ENCODE measurements at regions not wholly inside any gene's neighbourhood (a gene's known extent, or its start where the extent isn't known, plus 50 kb on each side); places are given as distances from the start of the nearest gene placed in this dataset.

DNA sequence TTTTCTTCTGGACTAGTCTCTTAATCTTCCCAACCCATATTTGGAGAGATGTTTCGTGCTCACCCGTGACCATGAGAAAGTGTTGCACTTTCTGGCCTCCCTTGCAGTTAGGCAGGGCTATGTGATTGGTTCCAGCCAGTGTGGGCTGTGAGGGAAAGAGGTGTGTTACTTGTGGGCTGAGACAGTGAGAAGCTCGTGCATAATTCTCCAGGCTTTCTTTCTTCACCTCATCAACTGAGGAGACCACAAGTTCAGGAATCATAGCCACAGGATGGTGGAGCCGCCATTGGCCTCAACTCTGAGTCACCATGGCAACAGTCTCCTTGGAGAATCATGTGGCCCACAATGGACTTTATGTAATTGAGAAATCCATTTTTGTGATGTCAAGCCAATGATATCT, 57.5 kb upstream of the FUCA2 start:
- no peak for ATAC-seq
- TF ChIP-seq CSDC2 (CRISPR knock-in tag; IDR thresholded peaks at IDR 0.05) = no peak
- TF ChIP-seq ARNTL (CRISPR knock-in tag; IDR thresholded peaks at IDR 0.05; ENCODE audit: borderline replicate concordance, low read depth) = no peak
- TF ChIP-seq OSR1 (CRISPR knock-in tag; IDR thresholded peaks at IDR 0.05) = no peak
- TF ChIP-seq SNAI2 (CRISPR knock-in tag; IDR thresholded peaks at IDR 0.05) = no peak
- no peak for TF ChIP-seq TCF4 (CRISPR knock-in tag; IDR thresholded peaks at IDR 0.05; ENCODE audit: borderline replicate concordance)
- TF ChIP-seq BACH2 (CRISPR knock-in tag; IDR thresholded peaks at IDR 0.05; ENCODE audit: borderline replicate concordance) = no peak
- no peak for TF ChIP-seq PPARA (CRISPR knock-in tag; IDR thresholded peaks at IDR 0.05; ENCODE audit: borderline replicate concordance)
- no peak for TF ChIP-seq ZFP3 (CRISPR knock-in tag; IDR thresholded peaks at IDR 0.05)
- TF ChIP-seq, protein P1, sequence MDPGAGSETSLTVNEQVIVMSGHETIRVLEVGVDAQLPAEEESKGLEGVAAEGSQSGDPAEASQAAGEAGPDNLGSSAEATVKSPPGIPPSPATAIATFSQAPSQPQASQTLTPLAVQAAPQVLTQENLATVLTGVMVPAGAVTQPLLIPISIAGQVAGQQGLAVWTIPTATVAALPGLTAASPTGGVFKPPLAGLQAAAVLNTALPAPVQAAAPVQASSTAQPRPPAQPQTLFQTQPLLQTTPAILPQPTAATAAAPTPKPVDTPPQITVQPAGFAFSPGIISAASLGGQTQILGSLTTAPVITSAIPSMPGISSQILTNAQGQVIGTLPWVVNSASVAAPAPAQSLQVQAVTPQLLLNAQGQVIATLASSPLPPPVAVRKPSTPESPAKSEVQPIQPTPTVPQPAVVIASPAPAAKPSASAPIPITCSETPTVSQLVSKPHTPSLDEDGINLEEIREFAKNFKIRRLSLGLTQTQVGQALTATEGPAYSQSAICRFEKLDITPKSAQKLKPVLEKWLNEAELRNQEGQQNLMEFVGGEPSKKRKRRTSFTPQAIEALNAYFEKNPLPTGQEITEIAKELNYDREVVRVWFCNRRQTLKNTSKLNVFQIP (CRISPR knock-in tag; IDR thresholded peaks at IDR 0.05; ENCODE audit: borderline replicate concordance, low read depth) = no peak
- no peak for TF ChIP-seq TOX (CRISPR knock-in tag; IDR thresholded peaks at IDR 0.05; ENCODE audit: borderline replicate concordance)
- TF ChIP-seq, protein P2, sequence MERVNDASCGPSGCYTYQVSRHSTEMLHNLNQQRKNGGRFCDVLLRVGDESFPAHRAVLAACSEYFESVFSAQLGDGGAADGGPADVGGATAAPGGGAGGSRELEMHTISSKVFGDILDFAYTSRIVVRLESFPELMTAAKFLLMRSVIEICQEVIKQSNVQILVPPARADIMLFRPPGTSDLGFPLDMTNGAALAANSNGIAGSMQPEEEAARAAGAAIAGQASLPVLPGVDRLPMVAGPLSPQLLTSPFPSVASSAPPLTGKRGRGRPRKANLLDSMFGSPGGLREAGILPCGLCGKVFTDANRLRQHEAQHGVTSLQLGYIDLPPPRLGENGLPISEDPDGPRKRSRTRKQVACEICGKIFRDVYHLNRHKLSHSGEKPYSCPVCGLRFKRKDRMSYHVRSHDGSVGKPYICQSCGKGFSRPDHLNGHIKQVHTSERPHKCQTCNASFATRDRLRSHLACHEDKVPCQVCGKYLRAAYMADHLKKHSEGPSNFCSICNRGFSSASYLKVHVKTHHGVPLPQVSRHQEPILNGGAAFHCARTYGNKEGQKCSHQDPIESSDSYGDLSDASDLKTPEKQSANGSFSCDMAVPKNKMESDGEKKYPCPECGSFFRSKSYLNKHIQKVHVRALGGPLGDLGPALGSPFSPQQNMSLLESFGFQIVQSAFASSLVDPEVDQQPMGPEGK (CRISPR knock-in tag; IDR thresholded peaks at IDR 0.05; ENCODE audit: borderline replicate concordance) = no peak
- no peak for TF ChIP-seq ZNF8 (CRISPR knock-in tag; IDR thresholded peaks at IDR 0.05)
- TF ChIP-seq, protein P3, sequence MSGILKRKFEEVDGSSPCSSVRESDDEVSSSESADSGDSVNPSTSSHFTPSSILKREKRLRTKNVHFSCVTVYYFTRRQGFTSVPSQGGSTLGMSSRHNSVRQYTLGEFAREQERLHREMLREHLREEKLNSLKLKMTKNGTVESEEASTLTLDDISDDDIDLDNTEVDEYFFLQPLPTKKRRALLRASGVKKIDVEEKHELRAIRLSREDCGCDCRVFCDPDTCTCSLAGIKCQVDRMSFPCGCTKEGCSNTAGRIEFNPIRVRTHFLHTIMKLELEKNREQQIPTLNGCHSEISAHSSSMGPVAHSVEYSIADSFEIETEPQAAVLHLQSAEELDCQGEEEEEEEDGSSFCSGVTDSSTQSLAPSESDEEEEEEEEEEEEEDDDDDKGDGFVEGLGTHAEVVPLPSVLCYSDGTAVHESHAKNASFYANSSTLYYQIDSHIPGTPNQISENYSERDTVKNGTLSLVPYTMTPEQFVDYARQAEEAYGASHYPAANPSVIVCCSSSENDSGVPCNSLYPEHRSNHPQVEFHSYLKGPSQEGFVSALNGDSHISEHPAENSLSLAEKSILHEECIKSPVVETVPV (CRISPR knock-in tag; IDR thresholded peaks at IDR 0.05) = no peak
- TF ChIP-seq, protein P4, sequence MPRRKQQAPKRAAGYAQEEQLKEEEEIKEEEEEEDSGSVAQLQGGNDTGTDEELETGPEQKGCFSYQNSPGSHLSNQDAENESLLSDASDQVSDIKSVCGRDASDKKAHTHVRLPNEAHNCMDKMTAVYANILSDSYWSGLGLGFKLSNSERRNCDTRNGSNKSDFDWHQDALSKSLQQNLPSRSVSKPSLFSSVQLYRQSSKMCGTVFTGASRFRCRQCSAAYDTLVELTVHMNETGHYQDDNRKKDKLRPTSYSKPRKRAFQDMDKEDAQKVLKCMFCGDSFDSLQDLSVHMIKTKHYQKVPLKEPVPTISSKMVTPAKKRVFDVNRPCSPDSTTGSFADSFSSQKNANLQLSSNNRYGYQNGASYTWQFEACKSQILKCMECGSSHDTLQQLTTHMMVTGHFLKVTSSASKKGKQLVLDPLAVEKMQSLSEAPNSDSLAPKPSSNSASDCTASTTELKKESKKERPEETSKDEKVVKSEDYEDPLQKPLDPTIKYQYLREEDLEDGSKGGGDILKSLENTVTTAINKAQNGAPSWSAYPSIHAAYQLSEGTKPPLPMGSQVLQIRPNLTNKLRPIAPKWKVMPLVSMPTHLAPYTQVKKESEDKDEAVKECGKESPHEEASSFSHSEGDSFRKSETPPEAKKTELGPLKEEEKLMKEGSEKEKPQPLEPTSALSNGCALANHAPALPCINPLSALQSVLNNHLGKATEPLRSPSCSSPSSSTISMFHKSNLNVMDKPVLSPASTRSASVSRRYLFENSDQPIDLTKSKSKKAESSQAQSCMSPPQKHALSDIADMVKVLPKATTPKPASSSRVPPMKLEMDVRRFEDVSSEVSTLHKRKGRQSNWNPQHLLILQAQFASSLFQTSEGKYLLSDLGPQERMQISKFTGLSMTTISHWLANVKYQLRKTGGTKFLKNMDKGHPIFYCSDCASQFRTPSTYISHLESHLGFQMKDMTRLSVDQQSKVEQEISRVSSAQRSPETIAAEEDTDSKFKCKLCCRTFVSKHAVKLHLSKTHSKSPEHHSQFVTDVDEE (CRISPR knock-in tag; IDR thresholded peaks at IDR 0.05) = no peak
- TF ChIP-seq ZC3H10 (CRISPR knock-in tag; IDR thresholded peaks at IDR 0.05) = no peak
- no peak for TF ChIP-seq ESRRG (CRISPR knock-in tag; IDR thresholded peaks at IDR 0.05)
- TF ChIP-seq RARB (CRISPR knock-in tag; IDR thresholded peaks at IDR 0.05) = no peak
- TF ChIP-seq, protein P5, sequence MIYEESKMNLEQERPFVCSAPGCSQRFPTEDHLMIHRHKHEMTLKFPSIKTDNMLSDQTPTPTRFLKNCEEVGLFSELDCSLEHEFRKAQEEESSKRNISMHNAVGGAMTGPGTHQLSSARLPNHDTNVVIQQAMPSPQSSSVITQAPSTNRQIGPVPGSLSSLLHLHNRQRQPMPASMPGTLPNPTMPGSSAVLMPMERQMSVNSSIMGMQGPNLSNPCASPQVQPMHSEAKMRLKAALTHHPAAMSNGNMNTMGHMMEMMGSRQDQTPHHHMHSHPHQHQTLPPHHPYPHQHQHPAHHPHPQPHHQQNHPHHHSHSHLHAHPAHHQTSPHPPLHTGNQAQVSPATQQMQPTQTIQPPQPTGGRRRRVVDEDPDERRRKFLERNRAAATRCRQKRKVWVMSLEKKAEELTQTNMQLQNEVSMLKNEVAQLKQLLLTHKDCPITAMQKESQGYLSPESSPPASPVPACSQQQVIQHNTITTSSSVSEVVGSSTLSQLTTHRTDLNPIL (CRISPR knock-in tag; IDR thresholded peaks at IDR 0.05; ENCODE audit: low read depth) = no peak
- TF ChIP-seq ISL1 (CRISPR knock-in tag; IDR thresholded peaks at IDR 0.05) = no peak
- TF ChIP-seq ZFP30 (CRISPR knock-in tag; IDR thresholded peaks at IDR 0.05) = no peak

DNA sequence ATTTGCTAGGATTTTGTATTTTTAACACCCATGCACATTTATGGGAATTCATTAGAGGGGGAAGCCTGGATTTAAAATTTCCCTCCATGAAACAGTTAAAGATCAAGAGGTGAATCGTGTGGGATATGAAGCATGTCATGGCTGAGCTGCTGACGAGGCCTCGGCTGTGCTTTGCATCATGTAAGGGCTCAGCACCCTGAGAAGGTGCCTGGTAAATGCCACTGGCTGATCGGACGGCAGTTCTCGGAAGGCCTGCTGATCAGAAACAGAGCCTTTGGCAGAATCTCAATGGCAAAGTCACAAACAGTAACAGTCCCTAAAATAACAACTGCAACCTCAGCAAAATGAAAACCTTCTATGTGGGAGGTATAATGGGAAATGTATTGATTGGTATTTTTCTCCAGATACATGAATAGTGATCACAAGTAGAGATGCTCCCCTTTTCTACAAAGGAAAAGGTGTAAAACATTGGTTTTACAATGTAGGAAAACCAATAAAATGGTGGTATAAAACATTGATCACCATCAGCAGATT, 53.0 kb upstream of the FUCA2 start:
- ATAC-seq = no peak
- TF ChIP-seq ARNTL (CRISPR knock-in tag; IDR thresholded peaks at IDR 0.05; ENCODE audit: borderline replicate concordance, low read depth) (no peak), ZNF8 (CRISPR knock-in tag; IDR thresholded peaks at IDR 0.05) (no peak), ZFP30 (CRISPR knock-in tag; IDR thresholded peaks at IDR 0.05) (no peak), CSDC2 (CRISPR knock-in tag; IDR thresholded peaks at IDR 0.05) (no peak), ZNF70 (CRISPR knock-in tag; IDR thresholded peaks at IDR 0.05) (no peak), TOX (CRISPR knock-in tag; IDR thresholded peaks at IDR 0.05; ENCODE audit: borderline replicate concordance) (no peak), GLIS3 (CRISPR knock-in tag; IDR thresholded peaks at IDR 0.05) (no peak), ZC3H10 (CRISPR knock-in tag; IDR thresholded peaks at IDR 0.05) (no peak), PPARA (CRISPR knock-in tag; IDR thresholded peaks at IDR 0.05; ENCODE audit: borderline replicate concordance) (no peak), SNAI2 (CRISPR knock-in tag; IDR thresholded peaks at IDR 0.05) (no peak), BACH2 (CRISPR knock-in tag; IDR thresholded peaks at IDR 0.05; ENCODE audit: borderline replicate concordance) (no peak), ZNF565 (CRISPR knock-in tag; conservative IDR thresholded peaks at IDR 0.05; ENCODE audit: low read depth) (no peak), TCF4 (CRISPR knock-in tag; IDR thresholded peaks at IDR 0.05; ENCODE audit: borderline replicate concordance) (no peak)
- TF ChIP-seq, protein P2 (CRISPR knock-in tag; IDR thresholded peaks at IDR 0.05; ENCODE audit: borderline replicate concordance) = no peak
- TF ChIP-seq, protein P4 (CRISPR knock-in tag; IDR thresholded peaks at IDR 0.05) = no peak
- TF ChIP-seq, protein P3 (CRISPR knock-in tag; IDR thresholded peaks at IDR 0.05) = no peak
